SK-N-SH (cell line): ENCODE measurements at regions not wholly inside any gene's neighbourhood (a gene's known extent, or its start where the extent isn't known, plus 50 kb on each side); places are given as distances from the start of the nearest gene placed in this dataset.

Source experiments
- EP300 ChIP-seq, 2 experiments: IDR thresholded peaks; 2 replicates each; pipeline versions ENCODE4 v1.4.0 to v1.6.1; 2012; ENCODE audit warnings: borderline replicate concordance in 1 of 2, low read depth in 1 of 2, low read length in 1 of 2
- NRF1 ChIP-seq: IDR thresholded peaks from 2 replicates; pipeline ENCODE4 v1.6.1; 2012; ENCODE audit warnings: low read depth, mild to moderate bottlenecking, low read length
- RFX5 ChIP-seq: IDR thresholded peaks from 2 replicates; pipeline ENCODE4 v1.6.1; 2012; ENCODE audit warnings: mild to moderate bottlenecking, improper control_type of control experiment, low read length
- TAF1 ChIP-seq: IDR thresholded peaks from 2 replicates; pipeline ENCODE4 v1.6.1; 2012; ENCODE audit warnings: low read depth, mild to moderate bottlenecking, low read length, moderate library complexity, borderline replicate concordance
- YY1 ChIP-seq: IDR thresholded peaks from 2 replicates; pipeline ENCODE4 v1.4.0; 2012; ENCODE audit warnings: low read depth, mild to moderate bottlenecking
- TF ChIP-seq, protein P1 (sequence below): fragments of 150-350 bp; IDR thresholded peaks from 2 replicates; pipeline ENCODE4 v1.6.1; 2017; ENCODE audit warnings: antibody characterized with exemption, low read length, low read depth, borderline replicate concordance
- TF ChIP-seq, protein P2 (sequence below): fragments of 200-600 bp; sonication (generic); IDR thresholded peaks from 2 replicates; pipeline ENCODE4 v1.6.1; 2017; ENCODE audit warnings: antibody characterized with exemption, mild to moderate bottlenecking, moderate library complexity
- TF ChIP-seq, protein P3 (sequence below): IDR thresholded peaks from 2 replicates; pipeline ENCODE4 v1.6.1; 2012; ENCODE audit warnings: mild to moderate bottlenecking, low read depth, low read length, moderate library complexity

DNA sequence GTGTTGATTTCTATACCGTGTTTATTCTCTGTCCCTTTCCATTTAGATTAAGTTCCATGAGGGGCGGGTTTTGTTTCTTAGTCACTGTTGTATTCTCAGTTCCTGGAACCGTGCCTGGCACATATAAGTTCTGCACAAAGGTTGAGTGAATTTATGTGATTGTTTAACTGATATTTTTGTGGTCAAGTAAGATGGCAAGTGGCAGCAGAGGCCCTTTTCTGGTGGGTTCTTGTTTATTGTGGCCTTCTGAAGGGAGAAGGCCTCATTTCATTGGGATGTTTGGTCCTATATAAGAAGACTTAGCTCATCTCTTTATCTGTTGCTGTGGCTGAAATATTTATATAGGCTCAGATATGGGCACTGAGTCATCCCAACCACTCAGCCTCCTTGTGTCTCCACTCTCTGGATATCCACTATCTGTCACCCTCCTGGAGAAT is 262.5 kb downstream of the PSAT1 start:
- no peak for TF ChIP-seq TAF1
- TF ChIP-seq, protein P1, sequence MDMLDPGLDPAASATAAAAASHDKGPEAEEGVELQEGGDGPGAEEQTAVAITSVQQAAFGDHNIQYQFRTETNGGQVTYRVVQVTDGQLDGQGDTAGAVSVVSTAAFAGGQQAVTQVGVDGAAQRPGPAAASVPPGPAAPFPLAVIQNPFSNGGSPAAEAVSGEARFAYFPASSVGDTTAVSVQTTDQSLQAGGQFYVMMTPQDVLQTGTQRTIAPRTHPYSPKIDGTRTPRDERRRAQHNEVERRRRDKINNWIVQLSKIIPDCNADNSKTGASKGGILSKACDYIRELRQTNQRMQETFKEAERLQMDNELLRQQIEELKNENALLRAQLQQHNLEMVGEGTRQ = no peak
- TF ChIP-seq NRF1 = no peak
- TF ChIP-seq, protein P2, sequence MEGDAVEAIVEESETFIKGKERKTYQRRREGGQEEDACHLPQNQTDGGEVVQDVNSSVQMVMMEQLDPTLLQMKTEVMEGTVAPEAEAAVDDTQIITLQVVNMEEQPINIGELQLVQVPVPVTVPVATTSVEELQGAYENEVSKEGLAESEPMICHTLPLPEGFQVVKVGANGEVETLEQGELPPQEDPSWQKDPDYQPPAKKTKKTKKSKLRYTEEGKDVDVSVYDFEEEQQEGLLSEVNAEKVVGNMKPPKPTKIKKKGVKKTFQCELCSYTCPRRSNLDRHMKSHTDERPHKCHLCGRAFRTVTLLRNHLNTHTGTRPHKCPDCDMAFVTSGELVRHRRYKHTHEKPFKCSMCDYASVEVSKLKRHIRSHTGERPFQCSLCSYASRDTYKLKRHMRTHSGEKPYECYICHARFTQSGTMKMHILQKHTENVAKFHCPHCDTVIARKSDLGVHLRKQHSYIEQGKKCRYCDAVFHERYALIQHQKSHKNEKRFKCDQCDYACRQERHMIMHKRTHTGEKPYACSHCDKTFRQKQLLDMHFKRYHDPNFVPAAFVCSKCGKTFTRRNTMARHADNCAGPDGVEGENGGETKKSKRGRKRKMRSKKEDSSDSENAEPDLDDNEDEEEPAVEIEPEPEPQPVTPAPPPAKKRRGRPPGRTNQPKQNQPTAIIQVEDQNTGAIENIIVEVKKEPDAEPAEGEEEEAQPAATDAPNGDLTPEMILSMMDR = no peak
- TF ChIP-seq YY1 = no peak
- 0 out of 4 replicates have a peak, but pooled peaks of 1 of the 2 experiments have one; percentile 27 for TF ChIP-seq EP300 (IDR thresholded peaks at IDR 0.05; ENCODE audit: borderline replicate concordance in 1 of 2, low read depth in 1 of 2, low read length in 1 of 2)
- TF ChIP-seq, protein P3, sequence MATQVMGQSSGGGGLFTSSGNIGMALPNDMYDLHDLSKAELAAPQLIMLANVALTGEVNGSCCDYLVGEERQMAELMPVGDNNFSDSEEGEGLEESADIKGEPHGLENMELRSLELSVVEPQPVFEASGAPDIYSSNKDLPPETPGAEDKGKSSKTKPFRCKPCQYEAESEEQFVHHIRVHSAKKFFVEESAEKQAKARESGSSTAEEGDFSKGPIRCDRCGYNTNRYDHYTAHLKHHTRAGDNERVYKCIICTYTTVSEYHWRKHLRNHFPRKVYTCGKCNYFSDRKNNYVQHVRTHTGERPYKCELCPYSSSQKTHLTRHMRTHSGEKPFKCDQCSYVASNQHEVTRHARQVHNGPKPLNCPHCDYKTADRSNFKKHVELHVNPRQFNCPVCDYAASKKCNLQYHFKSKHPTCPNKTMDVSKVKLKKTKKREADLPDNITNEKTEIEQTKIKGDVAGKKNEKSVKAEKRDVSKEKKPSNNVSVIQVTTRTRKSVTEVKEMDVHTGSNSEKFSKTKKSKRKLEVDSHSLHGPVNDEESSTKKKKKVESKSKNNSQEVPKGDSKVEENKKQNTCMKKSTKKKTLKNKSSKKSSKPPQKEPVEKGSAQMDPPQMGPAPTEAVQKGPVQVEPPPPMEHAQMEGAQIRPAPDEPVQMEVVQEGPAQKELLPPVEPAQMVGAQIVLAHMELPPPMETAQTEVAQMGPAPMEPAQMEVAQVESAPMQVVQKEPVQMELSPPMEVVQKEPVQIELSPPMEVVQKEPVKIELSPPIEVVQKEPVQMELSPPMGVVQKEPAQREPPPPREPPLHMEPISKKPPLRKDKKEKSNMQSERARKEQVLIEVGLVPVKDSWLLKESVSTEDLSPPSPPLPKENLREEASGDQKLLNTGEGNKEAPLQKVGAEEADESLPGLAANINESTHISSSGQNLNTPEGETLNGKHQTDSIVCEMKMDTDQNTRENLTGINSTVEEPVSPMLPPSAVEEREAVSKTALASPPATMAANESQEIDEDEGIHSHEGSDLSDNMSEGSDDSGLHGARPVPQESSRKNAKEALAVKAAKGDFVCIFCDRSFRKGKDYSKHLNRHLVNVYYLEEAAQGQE = no peak
- TF ChIP-seq RFX5 = no peak
